ENCODE measurements at regions not wholly inside any gene's neighbourhood (a gene's known extent, or its start where the extent isn't known, plus 50 kb on each side); places are given as distances from the start of the nearest gene placed in this dataset.

DNA sequence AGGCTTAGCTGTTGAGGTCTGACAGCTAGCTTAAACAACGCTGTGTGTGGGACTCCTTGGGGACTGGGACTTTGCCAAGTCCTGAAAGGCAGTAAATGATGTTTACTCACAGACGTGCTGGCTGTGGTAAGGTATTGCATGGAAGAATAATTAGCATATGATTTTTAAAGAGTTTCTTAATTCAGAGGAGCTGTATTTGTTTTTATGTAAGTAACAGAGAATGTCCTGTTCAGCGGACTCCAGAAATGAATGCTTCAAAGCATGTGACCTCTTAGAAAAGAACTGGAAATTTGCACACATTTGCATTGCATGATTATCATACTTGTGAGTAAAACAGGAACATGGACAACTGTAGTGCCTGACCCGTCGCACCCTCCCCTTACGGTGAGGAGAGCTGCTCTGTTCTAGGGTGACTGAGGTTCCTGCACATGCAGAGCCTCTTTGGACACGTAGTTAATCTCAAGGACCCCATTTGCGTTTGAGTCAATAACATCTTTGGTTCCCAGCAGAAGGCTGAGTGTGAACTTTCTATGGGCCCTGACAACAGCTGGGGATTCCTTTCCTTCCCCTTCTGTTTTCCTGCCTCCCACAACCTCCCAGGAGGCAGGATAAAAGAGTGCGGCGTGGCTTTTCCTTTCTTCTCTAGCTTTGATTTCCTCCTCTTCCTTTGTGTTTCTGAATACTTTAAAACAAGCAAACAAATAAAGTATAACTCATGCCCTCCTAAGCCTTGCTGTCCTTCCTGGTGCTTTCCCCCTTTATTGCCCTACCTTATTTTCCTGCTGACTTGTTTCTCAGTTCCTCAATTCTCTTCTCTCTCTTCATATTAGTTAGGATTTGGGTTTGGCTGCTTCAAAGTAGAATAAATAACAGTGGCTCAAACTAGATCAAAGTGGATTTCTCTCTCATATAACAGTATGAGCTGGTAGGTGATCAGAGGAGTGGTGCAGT lies 157.2 kb upstream of the CD180 start:
- TF ChIP-seq, protein P1, sequence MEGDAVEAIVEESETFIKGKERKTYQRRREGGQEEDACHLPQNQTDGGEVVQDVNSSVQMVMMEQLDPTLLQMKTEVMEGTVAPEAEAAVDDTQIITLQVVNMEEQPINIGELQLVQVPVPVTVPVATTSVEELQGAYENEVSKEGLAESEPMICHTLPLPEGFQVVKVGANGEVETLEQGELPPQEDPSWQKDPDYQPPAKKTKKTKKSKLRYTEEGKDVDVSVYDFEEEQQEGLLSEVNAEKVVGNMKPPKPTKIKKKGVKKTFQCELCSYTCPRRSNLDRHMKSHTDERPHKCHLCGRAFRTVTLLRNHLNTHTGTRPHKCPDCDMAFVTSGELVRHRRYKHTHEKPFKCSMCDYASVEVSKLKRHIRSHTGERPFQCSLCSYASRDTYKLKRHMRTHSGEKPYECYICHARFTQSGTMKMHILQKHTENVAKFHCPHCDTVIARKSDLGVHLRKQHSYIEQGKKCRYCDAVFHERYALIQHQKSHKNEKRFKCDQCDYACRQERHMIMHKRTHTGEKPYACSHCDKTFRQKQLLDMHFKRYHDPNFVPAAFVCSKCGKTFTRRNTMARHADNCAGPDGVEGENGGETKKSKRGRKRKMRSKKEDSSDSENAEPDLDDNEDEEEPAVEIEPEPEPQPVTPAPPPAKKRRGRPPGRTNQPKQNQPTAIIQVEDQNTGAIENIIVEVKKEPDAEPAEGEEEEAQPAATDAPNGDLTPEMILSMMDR (IDR thresholded peaks at IDR 0.05; ENCODE audit: poor library complexity): no peak
- TF ChIP-seq EZH2phosphoT487 (IDR thresholded peaks at IDR 0.05; ENCODE audit: low read depth, severe bottlenecking, unreplicated experiment) (no peak), EZH2 (IDR thresholded peaks at IDR 0.05; ENCODE audit: borderline replicate concordance) (no peak)
- no peak for DNase-seq (ENCODE audit: low spot score)
- H3K4me2 ChIP-seq: no peak overlapping the region
- H2AFZ ChIP-seq: no peak overlapping the region
- 71% methylated on average over 10 of the region's 10 CpGs for whole genome bisulfite sequencing (ENCODE audit: low lambda C conversion rate, missing lambda C conversion rate)
- H3K27ac ChIP-seq: no peak overlapping the region
- H3K4me3 ChIP-seq: no peak overlapping the region
- H3K27me3 ChIP-seq: no peaks in the 10 kb centered on the region
- no peaks in the 10 kb centered on the region for H3K9me2 ChIP-seq (replicated peaks; ENCODE audit: insufficient read depth)
- no peaks in the 10 kb centered on the region for H3K36me3 ChIP-seq (replicated peaks; ENCODE audit: insufficient read depth, low read depth)
- no peaks in the 10 kb centered on the region for H4K20me1 ChIP-seq (ENCODE audit: insufficient read depth, poor library complexity, severe bottlenecking)
- H3K9me3 ChIP-seq (ENCODE audit: low read depth): no peaks in the 10 kb centered on the region
- H3K79me2 ChIP-seq: no peaks in the 10 kb centered on the region
- H3K4me1 ChIP-seq (ENCODE audit: insufficient read depth): no peaks in the 10 kb centered on the region

GRCh38 chr5:67350618-67351201 lies 154.1 kb upstream of the CD180 start:
- 64% methylated on average over 12 of the region's 12 CpGs for WGBS (ENCODE audit: low lambda C conversion rate, missing lambda C conversion rate)
- DNase-seq (ENCODE audit: low spot score): no peak
- no peak overlapping the region for H2AFZ ChIP-seq
- no peaks in the 10 kb centered on the region for H3K9me2 ChIP-seq (replicated peaks; ENCODE audit: insufficient read depth)
- H3K4me1 ChIP-seq (ENCODE audit: insufficient read depth): no peaks in the 10 kb centered on the region
- H3K4me3 ChIP-seq: no peak overlapping the region
- H3K79me2 ChIP-seq: no peaks in the 10 kb centered on the region
- H3K4me2 ChIP-seq: no peak overlapping the region
- no peaks in the 10 kb centered on the region for H3K9me3 ChIP-seq (ENCODE audit: low read depth)
- no peaks in the 10 kb centered on the region for H3K27me3 ChIP-seq
- H3K27ac ChIP-seq: no peak overlapping the region
- H3K36me3 ChIP-seq (replicated peaks; ENCODE audit: insufficient read depth, low read depth): no peaks in the 10 kb centered on the region
- H4K20me1 ChIP-seq (ENCODE audit: insufficient read depth, poor library complexity, severe bottlenecking): no peaks in the 10 kb centered on the region
- TF ChIP-seq, protein P1 (IDR thresholded peaks at IDR 0.05; ENCODE audit: poor library complexity): no peak
- TF ChIP-seq EZH2 (IDR thresholded peaks at IDR 0.05; ENCODE audit: borderline replicate concordance): no peak
- TF ChIP-seq EZH2phosphoT487 (IDR thresholded peaks at IDR 0.05; ENCODE audit: low read depth, severe bottlenecking, unreplicated experiment): no peak

DNA sequence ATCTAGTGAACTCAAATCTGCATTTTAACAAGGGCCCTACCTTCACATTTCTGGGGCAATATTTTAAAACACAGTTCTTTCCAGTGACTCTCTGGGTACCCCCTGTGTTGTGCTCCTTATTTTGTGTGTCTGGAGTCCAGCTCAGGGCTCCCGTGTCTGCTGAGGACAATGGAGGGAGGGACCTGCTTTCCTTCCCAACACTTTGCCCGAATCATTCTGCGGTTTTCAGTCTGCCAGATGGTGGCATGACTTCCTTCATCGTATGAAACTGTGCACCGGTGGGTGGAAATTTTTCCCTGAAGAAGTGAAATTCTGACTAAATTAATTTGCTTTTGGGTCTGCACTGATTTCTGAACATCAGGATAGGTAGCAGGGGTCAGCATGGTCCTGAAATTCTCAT lies 153.6 kb upstream of the CD180 start:
- Histone ChIP-seq H3K79me2 (no peaks in the 10 kb centered on the region), H3K27ac (no peak overlapping the region), H3K36me3 (replicated peaks; ENCODE audit: insufficient read depth, low read depth) (no peaks in the 10 kb centered on the region), H3K4me3 (no peak overlapping the region), H2AFZ (no peak overlapping the region), H3K9me2 (replicated peaks; ENCODE audit: insufficient read depth) (no peaks in the 10 kb centered on the region), H3K4me2 (no peak overlapping the region), H3K4me1 (ENCODE audit: insufficient read depth) (no peaks in the 10 kb centered on the region), H3K9me3 (ENCODE audit: low read depth) (no peaks in the 10 kb centered on the region), H4K20me1 (ENCODE audit: insufficient read depth, poor library complexity, severe bottlenecking) (no peaks in the 10 kb centered on the region), H3K27me3 (no peaks in the 10 kb centered on the region)
- no peak for DNase-seq (ENCODE audit: low spot score)
- 83% methylated on average over 5 of the region's 5 CpGs for WGBS (ENCODE audit: low lambda C conversion rate, missing lambda C conversion rate)
- TF ChIP-seq EZH2 (IDR thresholded peaks at IDR 0.05; ENCODE audit: borderline replicate concordance) (no peak), EZH2phosphoT487 (IDR thresholded peaks at IDR 0.05; ENCODE audit: low read depth, severe bottlenecking, unreplicated experiment) (no peak)
- TF ChIP-seq, protein P1 (IDR thresholded peaks at IDR 0.05; ENCODE audit: poor library complexity): no peak

All from hepatocyte (in vitro differentiated cells).